ENCODE measurements at regions not wholly inside any gene's neighbourhood (a gene's known extent, or its start where the extent isn't known, plus 50 kb on each side); places are given as distances from the start of the nearest gene placed in this dataset.

DNA sequence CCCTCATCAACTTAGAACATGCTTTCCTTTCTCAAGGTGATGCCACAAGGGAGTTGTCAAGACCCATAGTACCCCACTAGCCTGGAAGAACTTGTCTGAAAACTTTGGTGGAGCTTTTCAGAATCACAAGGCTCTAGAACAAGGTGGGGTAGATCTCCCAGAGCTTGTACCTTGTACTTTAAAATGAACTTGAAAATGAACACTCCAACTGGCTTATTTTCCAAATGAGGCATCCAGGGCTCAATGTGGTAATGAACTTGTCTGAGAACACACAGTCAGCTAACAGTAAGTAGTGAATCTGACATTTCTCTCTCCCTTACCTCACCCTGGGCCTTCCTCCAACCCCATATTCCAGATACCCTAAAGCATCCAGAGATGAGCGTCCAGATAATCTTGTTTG, 81.8 kb upstream of the THBS1 start:
- no peaks in the 10 kb centered on the region for H3K9me3 ChIP-seq
- H3K36me3 ChIP-seq (ENCODE audit: insufficient read depth in 1 of 2, low read depth in 1 of 2): no peaks in the 10 kb centered on the region
- H3K4me3 ChIP-seq: no peak overlapping the region
- TF ChIP-seq, protein P1, sequence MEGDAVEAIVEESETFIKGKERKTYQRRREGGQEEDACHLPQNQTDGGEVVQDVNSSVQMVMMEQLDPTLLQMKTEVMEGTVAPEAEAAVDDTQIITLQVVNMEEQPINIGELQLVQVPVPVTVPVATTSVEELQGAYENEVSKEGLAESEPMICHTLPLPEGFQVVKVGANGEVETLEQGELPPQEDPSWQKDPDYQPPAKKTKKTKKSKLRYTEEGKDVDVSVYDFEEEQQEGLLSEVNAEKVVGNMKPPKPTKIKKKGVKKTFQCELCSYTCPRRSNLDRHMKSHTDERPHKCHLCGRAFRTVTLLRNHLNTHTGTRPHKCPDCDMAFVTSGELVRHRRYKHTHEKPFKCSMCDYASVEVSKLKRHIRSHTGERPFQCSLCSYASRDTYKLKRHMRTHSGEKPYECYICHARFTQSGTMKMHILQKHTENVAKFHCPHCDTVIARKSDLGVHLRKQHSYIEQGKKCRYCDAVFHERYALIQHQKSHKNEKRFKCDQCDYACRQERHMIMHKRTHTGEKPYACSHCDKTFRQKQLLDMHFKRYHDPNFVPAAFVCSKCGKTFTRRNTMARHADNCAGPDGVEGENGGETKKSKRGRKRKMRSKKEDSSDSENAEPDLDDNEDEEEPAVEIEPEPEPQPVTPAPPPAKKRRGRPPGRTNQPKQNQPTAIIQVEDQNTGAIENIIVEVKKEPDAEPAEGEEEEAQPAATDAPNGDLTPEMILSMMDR (IDR thresholded peaks at IDR 0.05): no peak
- H3K27me3 ChIP-seq (ENCODE audit: insufficient read depth in 3 of 3, low read length in 2 of 3): no peaks in the 10 kb centered on the region
- no peak for DNase-seq
- no peaks in the 10 kb centered on the region for H3K4me1 ChIP-seq
- no peak overlapping the region for H3K27ac ChIP-seq
- no peak for ATAC-seq
- WGBS, 3 donors: 67 to 76% (median 74%) methylated on average over 1 of the region's 1 CpG
- intact Hi-C loops (cut with DNase I): no loop called here

DNA sequence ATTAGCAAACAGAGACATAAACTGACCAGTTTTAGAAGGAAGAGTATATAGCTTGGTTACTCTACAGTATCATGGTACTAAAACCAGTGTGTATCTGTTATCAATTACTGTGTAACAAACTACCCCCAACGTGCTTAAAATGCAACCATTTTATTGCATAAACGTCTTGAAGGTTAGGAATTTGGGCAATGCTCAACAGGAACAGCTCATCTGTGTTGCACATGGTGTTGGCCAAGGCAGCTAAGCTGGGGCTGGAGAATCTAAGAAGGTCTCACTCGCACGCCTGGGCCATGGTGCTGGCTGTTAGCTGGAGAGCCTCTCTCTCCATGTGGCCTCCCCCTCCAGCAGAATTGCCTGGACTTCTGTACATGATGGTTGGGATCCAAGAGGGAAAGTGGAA, 81.2 kb upstream of the THBS1 start:
- H3K4me1 ChIP-seq: no peaks in the 10 kb centered on the region
- H3K27ac ChIP-seq: no peak overlapping the region
- 75 to 83% (median 77%) methylated on average over 4 of the region's 4 CpGs for WGBS, 3 donors
- intact Hi-C loops (cut with DNase I): no loop called here
- H3K4me3 ChIP-seq: no peak overlapping the region
- H3K9me3 ChIP-seq: no peaks in the 10 kb centered on the region
- no peaks in the 10 kb centered on the region for H3K36me3 ChIP-seq (ENCODE audit: insufficient read depth in 1 of 2, low read depth in 1 of 2)
- ATAC-seq: no peak
- no peaks in the 10 kb centered on the region for H3K27me3 ChIP-seq (ENCODE audit: insufficient read depth in 3 of 3, low read length in 2 of 3)
- TF ChIP-seq, protein P1 (IDR thresholded peaks at IDR 0.05): no peak
- DNase-seq: no peak

DNA sequence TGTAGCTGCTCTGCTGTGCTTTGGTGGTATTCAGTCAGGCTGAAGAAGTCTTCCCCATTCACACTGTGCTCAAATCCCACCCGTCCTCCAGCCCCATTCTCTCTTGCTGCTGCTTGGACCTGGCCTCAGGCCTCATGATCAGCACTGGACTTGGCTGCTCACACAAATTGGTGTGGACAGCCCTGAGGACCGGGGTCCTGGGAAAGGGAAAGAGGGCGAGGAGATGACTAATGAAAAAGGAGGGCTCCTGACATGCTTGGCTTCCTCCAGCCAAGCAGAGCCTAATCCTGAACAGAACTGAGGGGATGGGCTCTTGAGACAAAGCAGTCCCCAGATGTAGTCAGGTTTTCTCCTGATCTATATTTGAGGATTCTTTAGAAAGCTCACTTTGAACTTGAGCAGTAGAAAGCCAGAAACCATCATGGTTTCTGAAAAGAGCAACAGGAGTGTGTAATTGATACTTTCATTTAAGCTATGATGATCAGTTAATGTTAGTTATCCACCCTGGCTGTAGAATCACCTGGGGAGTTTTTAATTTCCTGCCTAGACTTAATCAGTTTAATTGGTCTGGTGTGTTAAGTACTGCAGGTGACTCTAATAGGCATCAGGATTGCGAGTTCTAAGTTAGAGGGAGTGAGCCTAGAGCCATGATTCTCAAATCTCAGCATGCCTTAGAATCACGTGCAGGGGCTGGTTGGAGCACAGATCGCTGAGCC, 79.4 kb upstream of the THBS1 start:
- Histone ChIP-seq H3K27me3 (ENCODE audit: insufficient read depth in 3 of 3, low read length in 2 of 3) (no peaks in the 10 kb centered on the region), H3K36me3 (ENCODE audit: insufficient read depth in 1 of 2, low read depth in 1 of 2) (no peaks in the 10 kb centered on the region), H3K4me1 (no peaks in the 10 kb centered on the region), H3K9me3 (no peaks in the 10 kb centered on the region), H3K4me3 (no peak overlapping the region), H3K27ac (no peak overlapping the region)
- TF ChIP-seq, protein P1 (IDR thresholded peaks at IDR 0.05): no peak
- WGBS, 3 donors: 83 to 89% (median 85%) methylated on average over 6 of the region's 6 CpGs
- no peak for ATAC-seq
- no peak for DNase-seq
- intact Hi-C loops (cut with DNase I): no loop called here

DNA sequence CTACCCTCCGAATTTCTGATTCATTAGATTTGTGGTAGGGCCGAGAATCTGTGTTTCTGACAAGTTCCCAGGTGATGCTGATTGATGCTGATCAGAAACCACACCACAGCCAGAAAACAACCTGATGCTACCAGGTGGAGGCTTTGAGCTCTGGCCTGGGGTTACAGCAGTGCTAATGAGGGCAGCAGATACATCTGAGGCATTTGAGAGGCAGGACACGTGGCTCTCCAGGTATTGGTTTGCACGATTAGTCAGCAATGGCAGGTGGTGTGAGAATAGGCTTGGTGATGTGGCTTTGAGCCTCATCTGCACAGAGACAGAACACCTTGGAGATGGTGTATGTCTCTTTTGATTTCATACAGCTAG, 78.8 kb upstream of the THBS1 start:
- no peak overlapping the region for H3K27ac ChIP-seq
- no peaks in the 10 kb centered on the region for H3K9me3 ChIP-seq
- DNase-seq: no peak
- WGBS, 3 donors: 87 to 97% (median 88%) methylated on average over 4 of the region's 4 CpGs
- no peak for ATAC-seq
- H3K4me3 ChIP-seq: no peak overlapping the region
- no peaks in the 10 kb centered on the region for H3K4me1 ChIP-seq
- H3K36me3 ChIP-seq (ENCODE audit: insufficient read depth in 1 of 2, low read depth in 1 of 2): no peaks in the 10 kb centered on the region
- H3K27me3 ChIP-seq (ENCODE audit: insufficient read depth in 3 of 3, low read length in 2 of 3): no peaks in the 10 kb centered on the region
- TF ChIP-seq, protein P1 (IDR thresholded peaks at IDR 0.05): no peak
- intact Hi-C loops (cut with DNase I): no loop called here

DNA sequence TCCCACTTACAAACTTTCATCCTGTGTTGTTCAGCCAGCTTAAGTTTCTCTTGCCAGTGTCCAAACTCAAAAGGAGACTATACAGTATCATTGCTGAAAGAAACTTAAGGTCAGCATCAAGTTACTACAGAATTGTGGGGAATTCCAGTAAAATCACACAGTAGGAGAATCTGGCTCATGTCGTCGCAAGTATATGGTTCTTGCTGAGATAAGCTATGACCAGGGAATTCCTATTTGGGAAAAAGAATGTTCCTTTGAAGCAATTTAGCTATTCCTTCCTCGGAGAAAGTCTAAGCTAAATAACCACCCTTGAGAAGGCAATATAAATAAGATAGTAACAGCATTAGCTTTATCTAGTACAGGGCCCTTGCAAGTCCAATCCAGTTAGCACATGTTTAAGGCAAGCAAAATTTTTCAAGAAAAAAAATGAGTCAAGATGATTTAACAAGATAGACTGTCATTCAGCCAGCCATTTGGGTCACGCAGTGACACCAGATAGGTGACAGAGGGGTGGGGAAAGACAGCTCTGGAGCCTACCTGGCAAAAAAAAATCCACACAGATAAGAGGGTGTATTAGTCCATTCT, 78.2 kb upstream of the THBS1 start:
- TF ChIP-seq, protein P1 (IDR thresholded peaks at IDR 0.05): no peak
- ATAC-seq (no peak), DNase-seq (no peak)
- 70 to 83% (median 75%) methylated on average over 4 of the region's 4 CpGs for WGBS, 3 donors
- Histone ChIP-seq H3K27me3 (ENCODE audit: insufficient read depth in 3 of 3, low read length in 2 of 3) (no peaks in the 10 kb centered on the region), H3K4me3 (no peak overlapping the region), H3K9me3 (no peaks in the 10 kb centered on the region), H3K4me1 (no peaks in the 10 kb centered on the region), H3K36me3 (ENCODE audit: insufficient read depth in 1 of 2, low read depth in 1 of 2) (no peaks in the 10 kb centered on the region), H3K27ac (no peak overlapping the region)
- intact Hi-C loops (cut with DNase I): no loop called here
